ENCODE measurements at regions not wholly inside any gene's neighbourhood (a gene's known extent, or its start where the extent isn't known, plus 50 kb on each side); places are given as distances from the start of the nearest gene placed in this dataset.

- no peak for DNase-seq (ENCODE audit: low spot score)
Measured at GRCh38 chr2:109070290-109070689, 58.7 kb upstream of the SH3RF3 start.

GRCh38 chr2:109069331-109070194, 59.4 kb upstream of the SH3RF3 start:
- DNase-seq (ENCODE audit: low spot score) = no peak

- DNase-seq (ENCODE audit: low spot score) = no peak
Measured at GRCh38 chr2:109068811-109069210, 60.2 kb upstream of the SH3RF3 start.

- no peak for DNase-seq (ENCODE audit: low spot score)
Measured at GRCh38 chr2:109067631-109068125, 61.3 kb upstream of the SH3RF3 start.

- no peak for DNase-seq (ENCODE audit: low spot score)
Measured at GRCh38 chr2:109066917-109067597, 61.9 kb upstream of the SH3RF3 start.

GRCh38 chr2:109066501-109066900, 62.5 kb upstream of the SH3RF3 start:
- no peak for DNase-seq (ENCODE audit: low spot score)

- DNase-seq (ENCODE audit: low spot score) = no peak
Measured at GRCh38 chr2:109065391-109065734, 63.6 kb upstream of the SH3RF3 start.

- no peak for DNase-seq (ENCODE audit: low spot score)
Measured at GRCh38 chr2:109064660-109065390, 64.2 kb upstream of the SH3RF3 start.

- DNase-seq (ENCODE audit: low spot score) = no peak
Measured at GRCh38 chr2:109062859-109063700, 65.9 kb upstream of the SH3RF3 start.

- no peak for DNase-seq (ENCODE audit: low spot score)
Measured at GRCh38 chr2:109062145-109062858, 66.7 kb upstream of the SH3RF3 start.

GRCh38 chr2:109061736-109062135, 67.3 kb upstream of the SH3RF3 start:
- DNase-seq (ENCODE audit: low spot score) = no peak

GRCh38 chr2:109060496-109060895, 68.5 kb upstream of the SH3RF3 start:
- DNase-seq (ENCODE audit: low spot score) = no peak

GRCh38 chr2:109059474-109060165, 69.4 kb upstream of the SH3RF3 start:
- no peak for DNase-seq (ENCODE audit: low spot score)

- DNase-seq (ENCODE audit: low spot score) = no peak
Measured at GRCh38 chr2:109058802-109059201, 69.8 kb upstream of the EDAR start.

- DNase-seq (ENCODE audit: low spot score) = no peak
Measured at GRCh38 chr2:109058191-109058632, 69.2 kb upstream of the EDAR start.

GRCh38 chr2:109057686-109058085, 68.7 kb upstream of the EDAR start:
- no peak for DNase-seq (ENCODE audit: low spot score)

- no peak for DNase-seq (ENCODE audit: low spot score)
Measured at GRCh38 chr2:109055435-109055834, 66.4 kb upstream of the EDAR start.

GRCh38 chr2:109054865-109055264, 65.8 kb upstream of the EDAR start:
- DNase-seq (ENCODE audit: low spot score) = no peak

- no peak for DNase-seq (ENCODE audit: low spot score)
Measured at GRCh38 chr2:109053716-109054115, 64.7 kb upstream of the EDAR start.

GRCh38 chr2:109052922-109053321, 63.9 kb upstream of the EDAR start:
- no peak for DNase-seq (ENCODE audit: low spot score)
